ENCODE measurements at regions not wholly inside any gene's neighbourhood (a gene's known extent, or its start where the extent isn't known, plus 50 kb on each side); places are given as distances from the start of the nearest gene placed in this dataset.
"Not testable (repeated sequence)": the region's sequence is repeated elsewhere in the genome, so short reads cannot be mapped to it uniquely, and the experiment has no call there.

- DNase-seq = no peak
These were observed 50.3 kb downstream of the RBFOX3 start for GRCh38 chr17:79560527-79560926.

- DNase-seq = no peak
These were observed 51.6 kb downstream of the RBFOX3 start for GRCh38 chr17:79559111-79559887.

GRCh38 chr17:79558091-79558900, 52.6 kb downstream of the RBFOX3 start:
- DNase-seq = no peak

- DNase-seq = no peak
These were observed 53.4 kb downstream of the RBFOX3 start for GRCh38 chr17:79557276-79558090.

- no peak for DNase-seq
These were observed 54.6 kb downstream of the RBFOX3 start for GRCh38 chr17:79556271-79556670.

GRCh38 chr17:79555543-79555942, 55.3 kb downstream of the RBFOX3 start:
- no peak for DNase-seq

- DNase-seq = not testable (repeated sequence)
These were observed 56.5 kb downstream of the RBFOX3 start for GRCh38 chr17:79554346-79554745.

GRCh38 chr17:79552824-79553223, 58.0 kb downstream of the RBFOX3 start:
- DNase-seq = no peak

GRCh38 chr17:79552405-79552804, 58.4 kb downstream of the RBFOX3 start:
- no peak for DNase-seq

GRCh38 chr17:79549141-79549915, 61.5 kb downstream of the RBFOX3 start:
- peak; percentile 91 for DNase-seq

- no peak for DNase-seq
These were observed 62.7 kb downstream of the RBFOX3 start for GRCh38 chr17:79548116-79548515.

- DNase-seq = no peak
These were observed 63.3 kb downstream of the RBFOX3 start for GRCh38 chr17:79547586-79547985.

- DNase-seq = not testable (repeated sequence)
These were observed 63.7 kb downstream of the RBFOX3 start for GRCh38 chr17:79547171-79547570.

- no peak for DNase-seq
These were observed 64.5 kb downstream of the RBFOX3 start for GRCh38 chr17:79546386-79546785.

GRCh38 chr17:79545251-79546005, 65.4 kb downstream of the RBFOX3 start:
- peak; percentile 34 for DNase-seq

GRCh38 chr17:79544142-79544914, 66.5 kb downstream of the RBFOX3 start:
- peak; percentile 75 for DNase-seq

GRCh38 chr17:79543531-79543930, 67.3 kb downstream of the RBFOX3 start:
- no peak for DNase-seq

GRCh38 chr17:79542718-79543117, 68.1 kb downstream of the RBFOX3 start:
- DNase-seq = no peak

- DNase-seq = no peak
These were observed 69.6 kb downstream of the RBFOX3 start for GRCh38 chr17:79541056-79541850.

Measured in NCI-H2171 (cell line).